KMS-11 (cell line): ENCODE measurements at regions not wholly inside any gene's neighbourhood (a gene's known extent, or its start where the extent isn't known, plus 50 kb on each side); places are given as distances from the start of the nearest gene placed in this dataset.

Source experiments
- H2AFZ ChIP-seq: fragments of 200-600 bp; sonication (generic); 2 replicates; pipeline ENCODE4 v1.6.1; 2016; ENCODE audit warnings: antibody characterized with exemption, mixed run types, low read depth
- H3K27ac ChIP-seq: fragments of 200-600 bp; sonication (generic); 2 replicates; pipeline ENCODE4 v1.6.1; 2016; ENCODE audit warnings: mild to moderate bottlenecking, mixed run types
- H3K27me3 ChIP-seq: fragments of 200-600 bp; sonication (generic); 2 replicates; pipeline ENCODE4 v1.6.1; 2017; ENCODE audit warnings: mild to moderate bottlenecking, low read depth, mixed run types, moderate library complexity; ENCODE audit not compliant: insufficient read depth
- H3K36me3 ChIP-seq: fragments of 200-600 bp; sonication (generic); 2 replicates; pipeline ENCODE4 v1.6.1; 2017; ENCODE audit warnings: mild to moderate bottlenecking, mixed run types; ENCODE audit not compliant: insufficient read depth
- H3K4me1 ChIP-seq: fragments of 200-600 bp; sonication (generic); 2 replicates; pipeline ENCODE4 v1.6.1; 2016; ENCODE audit warnings: mild to moderate bottlenecking, low read depth, mixed run types; ENCODE audit not compliant: poor library complexity, severe bottlenecking
- H3K4me2 ChIP-seq: fragments of 200-600 bp; sonication (generic); 2 replicates; pipeline ENCODE4 v1.7.0; 2016; ENCODE audit warnings: mild to moderate bottlenecking, mixed run types
- H3K4me3 ChIP-seq: fragments of 200-600 bp; sonication (generic); IDR thresholded peaks from 2 replicates; pipeline ENCODE4 v1.6.1; 2017; ENCODE audit warnings: low read depth, low read length, mixed read lengths; ENCODE audit not compliant: insufficient read depth
- H3K79me2 ChIP-seq: fragments of 200-600 bp; sonication (generic); 2 replicates; pipeline ENCODE4 v1.6.1; 2016; ENCODE audit warnings: low read depth, mixed run types; ENCODE audit not compliant: insufficient read depth
- H3K9ac ChIP-seq: fragments of 200-600 bp; sonication (generic); 2 replicates; pipeline ENCODE4 v1.6.1; 2016; ENCODE audit warnings: mild to moderate bottlenecking, mixed run types
- H4K20me1 ChIP-seq: fragments of 200-600 bp; sonication (generic); 2 replicates; pipeline ENCODE4 v1.6.1; 2016; ENCODE audit warnings: mild to moderate bottlenecking, mixed run types; ENCODE audit not compliant: insufficient read depth
- TF ChIP-seq, protein P1 (sequence below): fragments of 200-600 bp; sonication (generic); conservative IDR thresholded peaks from 2 replicates; pipeline ENCODE4 v1.6.1; 2017; ENCODE audit warnings: low read depth, mild to moderate bottlenecking, antibody characterized with exemption, low read length, moderate library complexity, mixed read lengths

DNA sequence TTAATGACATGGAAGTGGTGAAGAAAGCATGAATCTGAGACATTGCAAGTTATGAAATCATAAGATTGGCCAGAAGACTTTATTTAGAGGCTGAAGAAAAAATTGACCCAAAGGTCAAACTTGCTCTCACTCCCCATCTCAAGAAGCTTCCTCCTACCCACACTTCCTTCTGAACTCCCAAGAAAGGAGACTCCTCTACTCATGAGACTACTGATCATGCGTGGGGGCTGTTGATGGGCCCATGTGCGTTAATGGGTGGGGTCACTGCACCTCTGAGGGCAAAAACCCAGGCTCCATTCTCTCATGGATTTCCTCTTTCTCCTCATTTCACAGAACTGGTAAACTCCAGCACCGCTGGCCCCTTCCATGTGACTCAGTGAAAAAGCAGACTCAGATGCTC is 470.6 kb upstream of the ARID1B start:
- Histone ChIP-seq H3K79me2 (no peaks in the 10 kb centered on the region), H3K27ac (no peak overlapping the region), H3K36me3 (no peaks in the 10 kb centered on the region), H3K9ac (no peak overlapping the region), H3K4me2 (no peak overlapping the region), H2AFZ (no peak overlapping the region), H3K4me3 (no peak overlapping the region), H4K20me1 (no peaks in the 10 kb centered on the region), H3K27me3 (no peaks in the 10 kb centered on the region), H3K4me1 (no peaks in the 10 kb centered on the region)
- TF ChIP-seq, protein P1, sequence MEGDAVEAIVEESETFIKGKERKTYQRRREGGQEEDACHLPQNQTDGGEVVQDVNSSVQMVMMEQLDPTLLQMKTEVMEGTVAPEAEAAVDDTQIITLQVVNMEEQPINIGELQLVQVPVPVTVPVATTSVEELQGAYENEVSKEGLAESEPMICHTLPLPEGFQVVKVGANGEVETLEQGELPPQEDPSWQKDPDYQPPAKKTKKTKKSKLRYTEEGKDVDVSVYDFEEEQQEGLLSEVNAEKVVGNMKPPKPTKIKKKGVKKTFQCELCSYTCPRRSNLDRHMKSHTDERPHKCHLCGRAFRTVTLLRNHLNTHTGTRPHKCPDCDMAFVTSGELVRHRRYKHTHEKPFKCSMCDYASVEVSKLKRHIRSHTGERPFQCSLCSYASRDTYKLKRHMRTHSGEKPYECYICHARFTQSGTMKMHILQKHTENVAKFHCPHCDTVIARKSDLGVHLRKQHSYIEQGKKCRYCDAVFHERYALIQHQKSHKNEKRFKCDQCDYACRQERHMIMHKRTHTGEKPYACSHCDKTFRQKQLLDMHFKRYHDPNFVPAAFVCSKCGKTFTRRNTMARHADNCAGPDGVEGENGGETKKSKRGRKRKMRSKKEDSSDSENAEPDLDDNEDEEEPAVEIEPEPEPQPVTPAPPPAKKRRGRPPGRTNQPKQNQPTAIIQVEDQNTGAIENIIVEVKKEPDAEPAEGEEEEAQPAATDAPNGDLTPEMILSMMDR: no peak

DNA sequence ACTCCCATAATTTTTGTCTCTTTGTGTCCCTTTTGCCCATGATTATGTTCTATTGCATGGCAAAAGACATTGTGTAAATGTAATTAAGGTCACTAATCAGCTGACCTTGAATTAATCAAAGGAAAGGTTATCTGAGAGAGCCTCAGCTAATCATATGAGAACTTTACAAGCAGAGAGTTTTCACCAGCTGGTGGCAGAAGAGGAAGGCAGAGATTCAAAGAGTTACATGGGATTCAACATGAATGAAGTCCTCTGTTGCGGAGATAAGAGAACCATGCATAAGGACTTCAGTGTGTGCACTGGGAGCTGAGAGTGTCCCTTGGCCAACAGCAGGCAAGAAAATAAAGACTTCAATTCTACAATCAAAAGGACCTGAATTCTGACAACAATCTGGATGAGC is 494.1 kb upstream of the ARID1B start:
- no peaks in the 10 kb centered on the region for H3K36me3 ChIP-seq
- H3K4me1 ChIP-seq: peaks cover 5% of the 10 kb centered on the region
- H3K27ac ChIP-seq: no peak overlapping the region
- no peaks in the 10 kb centered on the region for H4K20me1 ChIP-seq
- H3K4me2 ChIP-seq: no peak overlapping the region
- no peak overlapping the region for H2AFZ ChIP-seq
- no peak overlapping the region for H3K9ac ChIP-seq
- H3K79me2 ChIP-seq: no peaks in the 10 kb centered on the region
- H3K27me3 ChIP-seq: no peaks in the 10 kb centered on the region
- H3K4me3 ChIP-seq: no peak overlapping the region
- TF ChIP-seq, protein P1: no peak

DNA sequence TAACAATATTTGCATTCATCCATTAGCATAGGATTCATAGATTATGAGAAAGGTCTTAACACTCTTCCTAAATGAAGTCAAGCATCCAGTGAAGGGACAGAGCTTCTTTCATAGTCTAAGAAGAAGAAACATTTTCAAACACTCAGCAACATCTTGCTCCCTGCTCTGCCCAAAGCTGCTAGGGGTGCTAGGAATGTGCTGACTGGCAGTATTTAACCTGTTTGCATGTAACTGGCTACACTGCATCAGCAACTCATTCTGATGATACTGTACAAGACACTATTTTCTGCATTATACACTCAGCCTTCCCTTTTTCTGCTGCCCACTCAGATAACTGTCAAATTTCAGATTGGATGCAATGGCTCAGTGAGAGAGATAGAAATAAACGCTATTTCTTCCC is 495.1 kb upstream of the ARID1B start:
- TF ChIP-seq, protein P1: no peak
- Histone ChIP-seq H3K4me2 (no peak overlapping the region), H3K9ac (no peak overlapping the region), H3K27me3 (no peaks in the 10 kb centered on the region), H3K4me3 (no peak overlapping the region), H3K27ac (no peak overlapping the region), H3K4me1 (peaks cover 5% of the 10 kb centered on the region), H2AFZ (no peak overlapping the region), H4K20me1 (no peaks in the 10 kb centered on the region), H3K79me2 (no peaks in the 10 kb centered on the region), H3K36me3 (no peaks in the 10 kb centered on the region)

DNA sequence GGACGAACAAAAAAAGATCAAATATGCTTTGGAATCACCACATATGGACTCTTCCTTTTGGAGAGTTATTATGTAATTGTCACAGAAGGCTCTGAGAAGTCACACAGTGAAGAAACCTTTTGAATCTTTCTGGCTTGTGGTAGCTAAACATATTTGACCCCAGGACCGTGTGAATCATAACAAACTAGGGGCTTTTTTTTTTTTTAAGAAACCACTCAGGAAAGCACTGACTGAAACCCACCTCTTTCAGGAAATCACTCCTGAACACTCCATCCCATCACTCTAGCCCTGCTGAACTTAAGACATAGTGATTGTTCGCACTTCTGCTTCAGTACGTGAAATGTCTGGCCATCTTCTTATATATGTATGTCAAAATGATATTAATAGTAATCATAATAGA is 495.9 kb upstream of the ARID1B start:
- Histone ChIP-seq H3K4me1 (peaks cover 5% of the 10 kb centered on the region), H4K20me1 (no peaks in the 10 kb centered on the region), H2AFZ (no peak overlapping the region), H3K4me3 (no peak overlapping the region), H3K9ac (no peak overlapping the region), H3K79me2 (no peaks in the 10 kb centered on the region), H3K36me3 (no peaks in the 10 kb centered on the region), H3K27me3 (no peaks in the 10 kb centered on the region), H3K4me2 (no peak overlapping the region), H3K27ac (no peak overlapping the region)
- TF ChIP-seq, protein P1: no peak
